Left lobe of liver (tissue), 2 donors: ENCODE measurements at regions not wholly inside any gene's neighbourhood (a gene's known extent, or its start where the extent isn't known, plus 50 kb on each side); places are given as distances from the start of the nearest gene placed in this dataset.
A peak's percentile ranks its signal among the peaks of the same experiment; 100 is the strongest.
"Not testable (repeated sequence)": the region's sequence is repeated elsewhere in the genome, so short reads cannot be mapped to it uniquely, and the experiment has no call there.

Source experiments
- ATAC-seq: fragments of 200-7000 bp; cut with Tn5 transposase; one replicate; pipeline ENCODE4 v1.9.1; 2020; ENCODE audit warnings: mild to moderate bottlenecking, moderate library complexity
- DNase-seq: peaks from one replicate; pipeline ENCODE4 v3.0.0-alpha.2; 2020; ENCODE audit warnings: low spot score
- donor health status: DM: no; HTN: no; CAD: no; lungs with moderate emphysema.
- donor health status: DM: no; HTN: yes; CAD: no.

DNA sequence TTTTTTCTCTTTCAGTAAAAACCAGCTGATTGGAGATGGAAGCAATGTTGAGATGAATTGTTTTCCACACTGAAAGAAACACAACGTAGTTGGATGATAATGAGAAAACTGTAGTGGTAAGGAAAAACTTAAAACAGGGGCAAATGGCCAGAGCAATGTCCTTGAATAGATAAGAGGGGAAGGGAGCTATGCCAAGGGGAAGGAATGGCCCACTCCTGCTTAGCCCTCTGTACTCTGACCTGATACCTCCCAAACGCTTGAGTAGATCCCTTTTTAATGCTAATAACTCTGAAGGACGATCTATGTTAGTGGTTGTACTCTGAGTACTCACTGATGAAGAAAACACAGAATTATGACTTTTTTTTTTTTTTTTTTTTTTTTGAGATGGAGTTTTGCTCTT, 114.7 kb upstream of the DAB2 start:
- ATAC-seq (peak; percentile 39), DNase-seq (no peak)

DNA sequence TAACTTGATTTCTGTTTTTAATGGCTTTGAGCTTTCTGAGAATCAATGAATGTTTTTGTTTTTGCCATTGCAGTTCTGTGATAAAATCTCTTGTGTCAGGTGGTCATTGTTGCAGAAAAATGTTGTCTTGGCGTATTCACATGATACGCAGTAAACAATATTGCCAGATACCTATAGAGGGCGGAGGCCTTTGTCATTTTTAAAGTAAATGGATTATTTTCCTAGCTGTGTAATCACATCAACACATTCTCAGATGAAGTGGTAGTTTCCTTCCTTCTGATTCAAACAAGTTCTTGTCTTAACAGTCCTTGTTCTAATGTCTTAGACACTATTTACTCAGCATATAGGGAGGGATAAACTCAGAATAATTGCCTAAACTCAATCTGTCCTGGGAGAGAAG, 109.9 kb upstream of the DAB2 start:
- DNase-seq (no peak), ATAC-seq (no peak)

DNA sequence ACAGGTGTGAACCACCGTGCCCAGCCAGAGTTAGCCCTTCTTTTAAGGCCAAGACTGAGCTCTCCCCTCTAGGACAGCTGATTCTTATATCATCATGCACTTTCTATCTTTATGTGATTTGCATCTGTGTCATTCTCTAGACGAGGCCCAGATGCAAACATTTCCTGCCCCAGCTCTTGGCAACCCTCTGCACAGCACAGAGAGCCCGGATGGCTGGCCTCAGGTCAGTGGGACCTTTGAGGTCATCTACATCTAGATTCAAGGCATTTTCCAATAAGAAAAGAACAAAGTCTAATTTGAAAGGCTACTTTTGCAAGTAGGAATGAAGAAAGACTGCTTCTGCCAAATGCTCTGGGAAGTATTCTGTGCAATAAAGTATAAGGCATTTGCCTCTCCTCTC, 109.0 kb upstream of the DAB2 start:
- ATAC-seq (no peak), DNase-seq (no peak)

DNA sequence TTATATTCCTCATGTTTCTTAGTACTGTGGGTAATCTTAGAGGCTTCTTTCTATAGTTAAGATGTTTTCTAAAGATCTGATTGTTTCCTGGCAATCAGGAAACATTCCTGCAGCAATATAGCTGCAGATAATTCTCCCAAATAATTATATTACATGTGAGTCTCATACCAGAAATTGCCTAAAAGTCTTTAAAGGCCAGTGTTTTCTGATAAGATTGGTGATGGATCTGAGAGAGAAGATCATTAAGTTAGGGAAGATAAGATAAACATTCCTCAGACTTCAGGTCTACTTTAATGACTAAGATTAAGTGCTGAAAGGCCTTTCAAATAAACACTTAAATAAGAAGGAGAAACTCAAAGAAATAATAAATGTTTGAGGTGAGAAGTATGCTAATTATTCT, 107.7 kb upstream of the DAB2 start:
- no peak for DNase-seq
- ATAC-seq = no peak

DNA sequence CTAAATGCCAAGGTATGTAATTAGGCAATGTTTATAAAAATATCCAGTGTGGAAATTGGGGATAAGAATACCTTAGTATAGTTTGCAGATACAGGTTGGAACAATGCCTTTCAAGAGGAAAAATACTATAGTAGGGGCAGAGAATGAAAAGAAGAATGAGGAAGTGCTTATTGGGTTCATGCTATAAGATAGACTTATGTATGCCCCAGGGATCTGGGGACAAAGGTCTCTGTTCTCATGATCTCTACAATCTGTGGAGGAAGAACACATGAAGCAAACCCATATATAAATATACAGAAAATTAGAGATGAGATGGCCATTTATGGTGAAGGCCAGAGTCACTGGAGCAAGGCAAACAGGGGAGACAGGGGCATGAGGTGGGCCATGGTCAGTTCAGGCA, 106.5 kb upstream of the DAB2 start:
- DNase-seq (no peak), ATAC-seq (no peak)

DNA sequence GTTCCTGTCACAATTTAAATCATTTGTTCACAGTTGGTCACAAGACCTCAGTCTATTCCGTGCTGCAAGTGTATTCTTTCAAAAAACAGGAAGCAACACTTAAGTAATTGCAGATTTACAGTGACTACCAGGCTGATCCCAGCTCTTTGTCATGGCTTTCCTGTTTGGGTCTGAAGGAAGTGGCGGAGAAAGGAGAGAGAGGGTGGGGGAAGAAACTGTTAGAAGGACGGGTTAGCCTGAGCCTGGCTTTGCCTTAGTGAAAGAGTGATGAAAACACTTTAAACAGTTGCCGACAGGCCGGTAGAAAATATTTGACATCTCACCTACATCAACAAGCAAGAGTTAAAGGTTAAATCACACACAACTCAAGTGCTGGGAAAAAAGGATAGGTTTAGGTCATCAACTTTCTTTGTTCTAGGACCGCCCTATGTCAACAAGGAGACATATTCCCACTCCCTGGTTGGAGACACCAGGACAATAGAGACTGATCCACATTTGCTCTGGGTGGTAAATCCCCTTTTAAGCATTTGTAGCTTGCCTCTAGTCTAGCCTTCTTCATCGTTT, 102.2 kb upstream of the DAB2 start:
- ATAC-seq (peak; percentile 64), DNase-seq (no peak)

DNA sequence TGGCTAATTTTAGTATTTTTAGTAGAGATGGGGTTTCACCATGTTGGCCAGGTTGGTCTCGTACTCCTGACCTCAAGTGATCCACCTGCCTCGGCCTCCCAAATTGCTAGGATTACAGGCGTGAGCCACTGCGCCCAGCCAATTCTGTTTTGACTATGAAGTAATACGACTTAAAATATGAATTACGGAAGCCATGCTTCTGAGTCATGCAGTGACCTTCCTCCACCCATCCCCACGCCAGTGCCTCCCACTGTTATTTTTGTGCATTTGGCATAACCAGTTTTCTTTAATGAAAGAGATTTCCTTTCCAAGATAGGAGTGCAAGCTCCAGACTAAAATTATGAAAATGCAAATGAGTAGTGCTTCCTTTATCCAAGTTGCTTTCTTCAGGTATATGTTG, 101.0 kb upstream of the DAB2 start:
- peak; percentile 46 for ATAC-seq
- not testable (repeated sequence) for DNase-seq

DNA sequence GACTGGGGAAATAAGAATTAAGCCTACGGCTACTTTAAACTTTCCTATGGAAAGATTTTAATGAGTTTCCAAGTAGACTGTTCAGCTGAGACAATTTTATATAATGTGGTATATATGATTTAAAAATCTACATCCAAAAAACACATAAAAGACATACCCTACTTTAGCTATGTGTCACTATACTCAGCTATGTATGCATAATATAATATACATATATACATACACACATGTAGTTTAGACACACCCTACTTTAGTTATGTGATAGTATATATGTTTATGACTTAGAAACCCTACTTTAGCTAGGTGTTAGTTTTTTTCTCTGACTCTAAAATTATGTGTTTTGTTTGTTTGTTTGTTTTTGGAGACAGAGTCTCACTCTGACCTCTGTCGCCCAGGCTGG, 100.5 kb upstream of the DAB2 start:
- DNase-seq (no peak), ATAC-seq (no peak)

DNA sequence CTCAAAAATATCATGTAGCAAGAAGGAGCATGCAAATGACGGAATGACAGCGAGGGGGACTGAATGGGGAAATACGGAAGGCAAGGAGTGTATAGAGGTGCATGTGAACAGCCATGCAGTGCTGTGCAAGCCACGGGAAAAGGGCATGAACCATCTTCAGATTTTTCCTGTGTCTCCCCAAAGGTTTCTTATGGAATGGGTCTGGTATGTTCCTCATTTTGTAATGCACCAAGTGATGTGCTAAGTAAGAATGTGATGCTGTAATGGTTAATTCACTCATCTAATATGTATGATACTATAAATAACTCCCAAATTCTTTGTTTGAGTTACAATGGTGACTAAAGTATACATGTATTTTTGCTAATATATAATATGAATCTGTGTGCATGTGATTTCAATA, 99.0 kb upstream of the DAB2 start:
- DNase-seq (no peak), ATAC-seq (no peak)

DNA sequence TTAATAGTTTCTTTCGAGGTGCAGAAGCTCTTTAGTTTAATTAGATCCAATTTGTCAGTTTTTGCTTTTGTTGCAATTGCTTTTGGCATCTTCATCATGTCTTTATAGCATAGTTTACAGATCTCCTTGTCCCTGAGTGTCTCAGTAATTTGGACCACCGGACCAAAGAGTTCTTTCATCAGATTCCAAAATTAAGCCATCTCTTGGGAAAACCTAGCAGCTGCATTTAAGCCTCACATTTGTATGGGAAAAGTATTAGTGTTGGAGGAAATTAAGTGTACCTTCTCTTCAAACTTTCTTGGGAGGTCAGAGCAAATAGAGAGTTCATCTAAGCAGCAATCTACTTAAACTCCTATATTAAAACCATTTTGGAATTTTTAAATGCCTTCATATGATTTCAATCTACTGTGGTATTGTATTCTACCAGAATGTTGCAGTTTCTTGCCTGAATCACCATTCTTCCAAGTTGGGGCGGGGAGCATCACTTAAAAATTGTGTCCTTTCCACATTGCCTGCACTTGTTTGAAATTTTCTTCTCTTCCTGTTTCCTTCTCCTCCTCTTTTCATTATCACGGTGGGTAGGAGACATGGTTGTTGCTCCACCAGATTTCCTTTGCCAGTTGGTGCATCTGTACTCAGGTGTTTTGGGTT, 97.3 kb upstream of the DAB2 start:
- DNase-seq (no peak), ATAC-seq (no peak)

DNA sequence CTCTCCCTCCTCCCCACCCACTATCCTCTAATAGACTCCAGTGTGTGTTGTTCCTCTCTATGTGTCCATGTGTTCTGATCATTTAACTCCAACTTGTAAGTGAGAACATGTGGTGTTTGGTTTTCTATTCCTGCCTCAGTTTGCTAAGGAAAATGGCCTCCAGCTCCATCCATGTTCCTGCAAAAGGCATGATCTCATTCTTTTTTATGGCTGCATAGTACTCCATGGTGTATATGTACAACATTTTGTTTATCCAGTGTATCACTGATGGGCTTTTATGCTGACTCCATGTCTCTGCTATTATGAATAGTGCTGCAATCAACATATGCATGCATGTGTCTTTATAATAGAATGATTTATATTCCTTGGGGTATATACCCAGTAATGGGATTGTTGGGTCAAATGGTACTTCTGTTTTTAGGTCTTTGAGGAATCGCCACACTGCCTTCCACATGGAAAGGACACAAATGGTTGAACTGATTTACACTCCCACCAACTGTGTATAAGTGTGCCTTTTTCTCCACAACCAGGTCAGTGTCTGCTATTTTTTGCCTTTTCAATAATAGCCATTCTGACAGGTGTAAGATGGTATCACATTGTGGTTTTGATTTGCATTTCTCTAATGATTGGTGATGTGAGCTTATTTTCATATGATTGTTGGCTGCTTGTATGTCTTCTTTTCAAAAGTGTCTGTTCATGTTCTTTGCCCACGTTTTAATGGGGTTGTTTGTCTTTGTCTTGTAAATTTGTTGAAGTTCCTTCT, 96.5 kb upstream of the DAB2 start:
- ATAC-seq (no peak), DNase-seq (no peak)

DNA sequence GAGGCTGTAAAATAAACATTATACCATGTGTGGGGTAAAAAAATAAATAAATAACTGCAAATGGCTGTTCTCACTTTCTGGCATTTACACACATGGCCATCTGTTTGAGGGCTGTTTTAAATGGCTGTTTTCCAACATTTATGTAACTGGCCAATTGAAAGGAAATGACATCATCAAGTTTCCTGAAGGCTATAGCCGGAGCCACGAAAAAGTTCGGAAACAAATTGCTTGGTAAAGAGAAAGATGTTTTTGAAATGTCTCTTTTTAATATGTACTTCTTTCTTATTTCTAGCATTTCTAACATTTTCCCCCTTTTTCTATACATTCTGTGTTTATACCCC, 95.4 kb upstream of the DAB2 start:
- DNase-seq (no peak), ATAC-seq (no peak)

DNA sequence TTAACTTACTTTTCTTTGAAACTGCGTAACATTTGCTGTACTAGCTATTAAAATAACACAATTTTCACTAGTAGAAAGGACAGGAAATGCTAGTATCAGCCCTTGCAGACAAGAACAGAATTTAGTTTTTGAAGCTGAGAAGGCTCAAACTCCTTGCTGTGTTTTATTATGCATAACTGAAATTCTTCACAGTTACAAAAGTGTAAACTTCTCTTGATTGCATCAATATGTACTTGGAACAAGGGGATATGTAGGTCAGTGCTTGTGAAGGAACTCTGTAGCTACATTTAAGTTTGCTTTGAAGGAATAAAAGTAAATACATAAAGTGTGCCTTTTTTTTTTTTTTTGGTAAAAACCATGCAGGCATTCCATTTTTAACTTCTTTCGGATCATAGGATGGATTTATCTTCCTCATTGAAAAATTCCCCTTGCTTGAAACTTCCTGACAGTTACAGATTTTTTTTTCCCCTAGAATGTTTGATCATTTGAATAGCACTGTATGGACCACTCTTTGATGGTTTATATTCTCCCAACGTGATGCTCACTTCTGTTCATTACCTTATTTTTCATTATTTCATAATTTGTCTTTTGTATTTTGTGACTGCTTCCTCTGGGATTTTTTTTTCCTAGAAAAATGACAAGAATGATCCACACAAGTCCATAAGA, 94.9 kb upstream of the DAB2 start:
- no peak for DNase-seq
- no peak for ATAC-seq

DNA sequence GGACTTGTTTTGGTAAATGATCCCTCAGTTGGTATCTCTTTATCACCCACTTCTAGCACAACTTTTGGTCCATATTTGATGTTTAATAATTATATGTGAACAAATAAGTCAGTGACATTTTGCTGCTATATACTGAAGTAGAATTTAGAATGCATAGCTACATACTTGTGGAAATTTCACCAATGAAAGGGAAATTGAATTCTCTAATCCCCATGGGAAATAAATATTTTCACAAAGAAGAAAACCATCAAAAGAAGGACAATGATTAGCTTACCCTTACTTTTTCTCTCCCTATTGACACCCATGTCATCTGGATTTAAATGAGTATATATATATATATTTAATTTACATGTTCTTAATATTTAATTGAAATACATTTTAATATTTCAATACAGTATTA, 94.3 kb upstream of the DAB2 start:
- no peak for ATAC-seq
- DNase-seq = no peak

DNA sequence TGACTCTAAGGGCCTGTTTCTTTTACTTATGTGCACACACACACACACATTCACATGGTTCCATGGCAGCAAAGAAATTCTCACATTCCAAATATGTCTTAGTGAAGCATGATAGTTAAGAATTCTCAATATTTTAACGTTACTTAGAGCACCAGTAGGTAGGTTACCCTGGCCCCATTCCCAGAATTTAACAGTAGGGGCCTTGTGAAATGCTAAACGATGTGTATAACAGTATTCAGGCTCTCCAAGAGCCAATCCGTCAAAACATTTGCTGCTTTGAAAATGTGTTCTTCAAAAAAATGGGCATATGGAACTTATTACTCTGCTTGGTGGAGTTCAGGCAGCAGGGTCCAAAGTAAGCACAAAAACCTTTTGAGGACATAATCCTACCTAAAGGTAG, 93.7 kb upstream of the DAB2 start:
- ATAC-seq (no peak), DNase-seq (no peak)

DNA sequence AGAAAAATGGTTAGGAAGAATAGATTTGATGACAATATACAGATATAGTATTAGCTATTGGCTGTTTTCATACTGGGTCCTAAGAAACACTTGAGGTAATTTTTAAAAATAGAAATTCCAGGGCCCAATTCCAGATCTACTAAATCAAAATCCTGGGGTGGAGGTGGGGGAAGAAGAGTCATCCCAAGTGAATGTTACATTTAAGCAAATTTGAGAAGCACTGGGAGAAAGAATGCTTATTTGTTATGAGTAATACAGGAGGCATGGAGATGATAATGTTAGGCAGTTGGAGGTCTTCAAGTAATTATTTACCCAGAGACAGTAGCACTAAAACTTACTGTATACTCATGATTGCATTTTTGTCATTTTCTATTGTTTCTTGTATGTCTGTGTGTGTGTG, 93.0 kb upstream of the DAB2 start:
- ATAC-seq (no peak), DNase-seq (no peak)

DNA sequence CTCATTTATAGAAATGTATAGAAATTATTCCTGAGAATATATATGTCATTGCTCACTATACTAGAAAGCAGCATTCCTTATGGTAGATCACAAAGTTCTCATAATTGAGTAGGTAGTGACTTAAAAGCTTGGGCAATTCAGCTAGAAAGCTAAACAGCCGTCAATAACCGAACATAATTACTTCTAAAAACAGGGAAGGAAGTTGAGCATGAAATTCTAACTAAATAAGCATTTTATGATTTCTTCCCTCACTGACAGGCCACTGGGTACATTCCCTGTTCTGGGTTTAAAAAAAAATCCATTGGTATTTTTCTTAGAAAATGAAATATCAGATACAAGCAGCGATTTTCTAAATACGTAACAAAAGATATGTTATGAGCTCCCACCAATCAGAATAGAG, 91.1 kb upstream of the DAB2 start:
- no peak for DNase-seq
- ATAC-seq = no peak

DNA sequence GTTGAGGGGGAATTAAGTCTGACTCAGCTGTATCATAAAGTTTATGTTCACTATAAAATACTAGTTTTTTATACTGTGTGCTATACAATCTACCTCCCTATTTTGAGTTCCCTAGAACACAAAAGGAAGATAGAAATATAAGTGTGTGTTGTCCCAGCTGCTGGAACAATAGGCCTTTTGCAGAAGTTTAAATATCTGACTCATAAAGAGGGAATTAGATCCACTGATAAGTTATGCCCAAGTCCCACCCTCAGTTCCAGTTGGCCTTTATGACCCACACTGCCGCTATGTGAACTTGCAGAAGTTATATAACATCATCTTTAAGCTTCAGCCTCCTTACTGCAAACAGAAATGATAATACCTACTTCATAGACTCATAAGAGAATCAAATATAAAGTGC, 88.5 kb upstream of the DAB2 start:
- no peak for ATAC-seq
- no peak for DNase-seq

DNA sequence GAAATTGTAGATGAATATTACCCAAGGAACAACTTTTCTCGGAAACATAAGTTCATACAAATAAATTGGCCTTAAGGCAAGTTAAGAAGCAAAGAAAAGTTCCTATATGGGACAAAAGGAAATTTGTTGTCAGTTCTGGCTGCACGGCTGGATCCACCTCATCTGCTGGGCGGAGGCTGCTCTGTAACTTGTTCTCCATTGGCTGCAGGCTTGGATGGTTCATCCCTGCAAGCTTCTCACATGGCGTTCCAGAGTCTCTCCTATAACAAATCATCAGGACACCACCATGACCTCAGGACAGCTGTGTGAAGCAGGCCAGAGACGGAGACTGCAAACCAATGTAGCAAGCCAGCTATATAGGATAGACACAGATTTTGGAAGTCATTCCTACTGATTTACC, 81.4 kb upstream of the DAB2 start:
- ATAC-seq = no peak
- no peak for DNase-seq

DNA sequence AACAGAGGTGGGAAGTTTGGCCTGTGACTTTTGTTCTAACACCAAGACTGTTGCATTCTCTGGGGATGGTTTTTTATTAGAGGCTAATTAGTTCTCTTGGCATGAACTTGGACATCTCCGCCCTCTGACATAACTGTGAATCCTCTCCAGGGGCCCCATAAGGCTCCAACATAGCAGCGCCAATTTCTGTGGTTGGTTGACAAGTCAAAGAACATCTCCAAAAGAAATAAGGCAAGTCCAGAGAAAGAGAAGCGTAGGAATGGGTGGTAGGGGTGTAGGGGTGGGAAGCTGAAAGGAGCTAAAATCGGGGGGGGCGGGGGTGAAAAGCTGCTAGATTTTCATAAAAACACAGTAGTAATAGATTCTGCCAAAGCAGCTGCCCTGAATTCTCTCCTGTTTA, 81.0 kb upstream of the DAB2 start:
- DNase-seq (no peak), ATAC-seq (no peak)

DNA sequence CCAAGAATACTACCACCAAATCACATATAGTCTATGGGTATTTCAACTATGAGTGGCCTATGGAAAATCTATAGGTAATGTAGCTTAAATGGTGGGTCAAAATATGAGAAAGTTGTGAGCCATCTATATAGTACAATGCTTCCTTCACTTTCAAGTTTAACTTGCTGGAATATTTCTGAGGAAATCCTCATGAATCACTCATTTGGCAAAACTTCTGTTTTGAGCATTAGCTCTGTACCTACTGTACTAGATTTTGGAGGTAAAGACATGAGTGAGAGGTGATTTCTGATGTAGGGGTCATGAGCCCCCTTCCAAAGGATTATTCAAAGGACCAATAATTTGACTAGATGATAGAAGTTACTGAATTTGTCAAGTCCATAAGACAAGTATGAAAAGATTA, 80.6 kb upstream of the DAB2 start:
- ATAC-seq (no peak), DNase-seq (no peak)

DNA sequence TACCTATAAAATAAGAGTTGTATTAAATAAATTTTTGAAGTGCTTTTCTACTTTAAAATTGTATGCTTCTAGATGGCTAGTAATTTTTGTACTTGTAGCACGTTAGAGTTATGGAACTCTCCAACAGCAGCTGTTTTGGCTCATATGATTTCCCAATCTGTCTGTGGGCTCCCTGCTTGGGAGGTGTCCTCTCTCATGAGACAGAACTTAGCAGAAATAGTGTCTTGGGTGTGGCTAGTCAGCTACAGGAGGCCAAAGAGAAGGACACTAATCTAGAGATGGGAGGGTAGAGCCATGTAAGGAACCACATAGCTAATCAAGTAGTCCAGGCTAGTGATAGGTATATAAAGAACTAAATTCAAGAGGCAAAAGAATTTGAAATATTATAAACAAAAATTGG, 78.4 kb upstream of the DAB2 start:
- ATAC-seq = peak; percentile 44
- DNase-seq = no peak
